HG02973 (cell line): ENCODE measurements at regions not wholly inside any gene's neighbourhood (a gene's known extent, or its start where the extent isn't known, plus 50 kb on each side); places are given as distances from the start of the nearest gene placed in this dataset.

Experiments
- ATAC-seq: cut with Tn5 transposase; IDR thresholded peaks from one replicate; pipeline ENCODE4 v1.9.1; 2021; ENCODE audit warnings: moderate library complexity; ENCODE audit not compliant: unreplicated experiment

DNA sequence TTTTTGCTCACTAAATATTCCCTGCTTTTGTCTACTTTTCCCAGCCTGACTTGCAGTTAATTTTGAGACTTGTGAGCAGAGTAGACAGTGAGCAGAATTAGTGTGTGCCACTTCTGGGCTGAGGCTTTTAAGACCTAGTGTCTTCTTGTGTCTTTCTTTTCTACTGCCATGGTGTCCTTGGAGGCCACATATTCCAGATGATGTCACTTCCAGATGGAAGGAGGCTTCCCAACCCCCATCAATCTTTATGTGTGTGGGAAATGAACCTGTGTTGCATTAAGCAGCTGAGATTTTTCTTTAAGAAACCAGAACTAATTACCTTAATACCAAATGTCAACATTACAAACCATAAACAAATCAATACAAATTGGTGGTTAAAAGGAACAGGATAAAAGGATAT is 774.7 kb upstream of the ROBO1 start:
- no peak for ATAC-seq

DNA sequence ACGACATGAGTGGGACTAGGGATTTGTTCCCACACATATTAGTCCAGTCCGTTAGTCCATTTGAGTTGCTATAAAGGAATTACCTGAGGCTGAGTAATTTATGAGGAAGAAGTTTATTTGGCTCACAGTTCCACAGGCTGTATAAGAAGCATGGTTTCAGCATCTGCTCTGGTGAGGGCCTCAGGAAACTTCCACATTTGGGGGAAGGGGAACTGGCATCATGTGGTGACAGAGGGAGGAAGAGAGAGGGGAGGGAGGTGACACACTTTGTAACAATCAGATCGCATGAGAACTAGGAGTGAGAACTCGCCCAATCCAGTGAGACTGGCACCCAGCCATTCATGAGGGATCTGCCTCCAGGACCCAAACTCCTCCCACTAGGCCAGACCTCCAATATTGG is 769.9 kb upstream of the ROBO1 start:
- no peak for ATAC-seq

DNA sequence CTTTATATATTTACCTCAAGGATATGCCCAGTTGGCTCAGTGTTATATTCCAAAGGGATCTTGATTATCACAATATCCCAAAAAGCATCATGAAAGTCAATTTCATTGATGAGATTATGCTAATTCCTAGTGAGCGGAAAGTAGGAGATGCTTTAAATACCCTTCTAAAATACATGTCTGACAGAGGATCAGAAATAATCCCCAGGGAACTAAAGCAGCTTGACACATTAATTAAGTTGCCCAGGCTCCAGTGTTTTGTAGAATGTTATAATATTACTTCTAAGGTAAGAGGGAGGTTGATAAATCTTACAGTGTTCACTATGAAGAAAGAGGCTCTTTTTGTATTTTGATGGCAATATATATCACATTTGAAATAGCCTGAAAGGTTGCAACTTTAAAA is 767.5 kb upstream of the ROBO1 start:
- no peak for ATAC-seq

DNA sequence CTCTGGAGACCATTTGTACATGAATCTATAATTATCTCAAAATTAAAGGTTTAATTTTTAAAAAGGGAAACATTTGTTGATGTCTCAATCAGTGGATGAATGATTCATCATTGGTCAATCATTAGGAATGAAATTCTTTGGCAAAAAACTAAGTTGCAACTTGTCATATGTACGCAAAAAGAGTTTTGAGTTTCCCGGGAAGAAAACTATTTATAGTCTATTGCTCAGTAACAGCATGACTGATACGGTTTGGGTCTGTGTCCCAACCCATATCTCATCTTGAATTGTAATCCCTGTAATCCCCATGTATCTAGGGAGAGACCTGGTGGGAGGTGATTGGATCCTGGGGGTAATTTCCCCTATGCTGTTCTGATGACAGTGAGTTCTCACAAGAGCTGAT is 765.8 kb upstream of the ROBO1 start:
- ATAC-seq, result no peak

DNA sequence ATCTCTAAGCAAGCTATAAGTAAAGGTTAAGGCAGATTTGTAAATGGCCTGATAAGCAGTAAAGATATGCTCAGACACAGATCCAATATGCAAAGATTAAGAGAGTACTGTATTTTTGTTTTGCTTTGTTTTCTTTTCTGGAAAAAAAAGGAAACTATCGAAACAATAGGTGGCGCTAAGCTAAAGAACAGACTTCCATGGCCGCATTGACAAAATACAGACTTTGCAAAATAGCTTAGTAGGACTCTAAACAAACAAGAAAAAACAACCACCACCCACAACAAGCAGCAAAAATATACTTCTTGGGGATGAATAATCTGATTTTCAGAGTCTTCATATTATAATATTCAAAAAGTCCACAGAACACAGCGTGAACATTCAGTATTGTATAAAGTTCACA is 758.4 kb upstream of the ROBO1 start:
- ATAC-seq, result no peak

DNA sequence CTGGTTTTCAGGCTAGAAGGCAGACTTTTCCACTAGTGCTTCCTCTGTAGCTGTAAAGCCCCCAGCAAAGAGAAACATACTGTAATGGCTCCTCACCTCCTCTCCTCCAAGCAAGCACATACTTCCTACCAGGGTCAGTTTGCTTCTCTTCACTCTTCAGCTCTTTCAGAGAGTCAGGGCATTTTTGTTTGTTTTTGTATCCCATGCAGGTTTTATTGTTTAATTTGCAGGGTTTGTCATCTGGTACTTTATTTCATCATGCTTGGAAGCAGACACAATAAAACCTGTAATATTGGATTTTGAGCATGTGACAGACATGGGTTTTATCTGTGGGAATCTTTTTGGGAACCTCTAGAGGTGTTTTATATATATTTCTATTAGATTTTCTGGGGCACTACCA is 753.3 kb upstream of the ROBO1 start:
- no peak for ATAC-seq

DNA sequence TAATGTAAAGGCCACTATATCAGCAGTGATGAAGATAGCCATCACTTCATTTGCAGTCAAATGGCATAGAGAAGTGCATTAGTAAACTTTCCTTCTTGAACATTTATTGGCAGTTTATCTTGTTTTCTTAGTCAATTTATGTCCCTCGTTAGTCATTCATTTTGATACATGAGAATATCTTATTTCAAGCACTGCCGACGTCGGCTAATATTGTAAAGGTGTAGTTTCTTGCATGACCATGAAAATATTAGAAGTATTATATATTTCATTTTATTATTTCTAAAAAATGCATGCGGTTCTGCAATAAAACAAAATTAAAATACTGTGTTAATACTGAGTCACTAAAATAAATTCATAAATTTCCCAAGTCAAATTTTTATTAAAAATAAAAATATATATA is 751.6 kb upstream of the ROBO1 start:
- ATAC-seq, result no peak

DNA sequence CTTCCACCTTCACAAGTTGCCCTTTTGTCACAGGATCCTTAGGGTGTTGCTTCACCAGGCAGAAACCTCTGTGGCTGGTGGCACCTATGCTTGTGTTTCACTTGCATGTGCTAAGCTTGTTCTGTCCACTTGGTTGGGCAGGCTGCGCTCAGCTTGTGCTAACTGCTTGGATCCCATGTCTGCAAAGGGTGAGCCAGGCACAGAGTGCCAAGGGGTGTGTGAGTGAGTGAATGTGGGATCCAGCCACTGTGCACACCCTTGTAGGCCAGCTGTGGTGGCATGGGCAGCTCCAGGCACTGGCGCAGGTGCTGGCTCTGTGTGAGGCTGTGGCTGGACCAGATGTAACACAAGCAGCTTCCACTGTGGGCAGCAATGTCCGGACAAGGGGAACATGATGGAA is 728.7 kb upstream of the ROBO1 start:
- ATAC-seq, result no peak

DNA sequence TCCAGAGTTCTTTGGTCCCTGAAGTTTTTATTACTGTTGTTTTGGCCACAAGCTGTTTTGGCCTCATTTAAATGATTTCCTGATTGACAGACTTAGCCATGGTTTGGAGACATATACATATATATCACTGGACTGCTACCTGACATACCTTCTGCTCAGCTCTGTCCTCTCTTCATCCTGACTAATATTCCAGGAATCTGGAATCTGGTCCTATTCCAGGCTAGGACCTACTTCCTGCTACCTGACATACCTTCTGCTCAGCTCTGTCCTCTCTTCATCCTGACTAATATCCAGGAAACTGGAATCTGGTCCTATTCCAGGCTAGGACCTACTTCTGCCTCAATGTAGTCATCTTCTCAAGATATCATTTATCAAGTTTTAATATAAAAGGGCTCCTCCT is 724.4 kb upstream of the ROBO1 start:
- ATAC-seq, result no peak

DNA sequence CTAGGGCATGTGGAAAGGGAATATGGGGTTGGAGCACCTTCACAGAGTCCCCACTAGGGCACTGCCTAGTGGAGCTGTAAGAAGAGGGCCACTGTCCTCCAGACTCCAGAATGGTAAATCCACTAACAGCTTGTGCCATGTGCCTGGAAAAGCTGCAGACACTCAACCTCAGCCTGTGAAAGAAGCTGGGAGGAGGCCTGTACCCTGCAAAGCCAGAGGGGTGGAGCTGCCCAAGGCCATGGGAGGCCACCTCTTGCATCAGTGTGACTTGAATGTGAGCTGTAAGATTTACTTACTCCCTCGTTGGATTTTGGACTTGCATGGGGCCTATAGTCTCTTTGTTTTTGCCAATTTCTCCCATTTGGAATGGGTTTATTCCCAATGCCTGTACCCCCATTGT is 705.2 kb upstream of the ROBO1 start:
- no peak for ATAC-seq

DNA sequence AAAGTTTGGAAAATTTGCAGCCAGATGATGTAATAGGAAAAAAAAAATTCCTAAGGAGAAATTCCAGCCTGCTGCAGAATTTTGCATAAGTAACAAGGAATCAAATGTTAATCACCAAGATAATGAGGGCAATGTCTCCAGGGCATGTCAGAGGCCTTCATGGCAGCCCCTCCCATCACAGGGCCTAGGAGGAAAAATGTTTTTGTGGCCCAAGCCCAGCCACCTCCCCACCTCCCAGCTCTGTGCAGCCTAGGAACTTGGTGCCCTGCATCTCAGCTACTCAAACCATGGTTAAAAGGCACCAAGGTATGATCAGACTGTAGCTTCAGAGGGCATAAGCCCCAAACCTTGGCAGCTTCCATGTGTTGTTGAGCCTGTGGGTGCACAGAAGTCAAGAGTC is 704.7 kb upstream of the ROBO1 start:
- ATAC-seq, result no peak

DNA sequence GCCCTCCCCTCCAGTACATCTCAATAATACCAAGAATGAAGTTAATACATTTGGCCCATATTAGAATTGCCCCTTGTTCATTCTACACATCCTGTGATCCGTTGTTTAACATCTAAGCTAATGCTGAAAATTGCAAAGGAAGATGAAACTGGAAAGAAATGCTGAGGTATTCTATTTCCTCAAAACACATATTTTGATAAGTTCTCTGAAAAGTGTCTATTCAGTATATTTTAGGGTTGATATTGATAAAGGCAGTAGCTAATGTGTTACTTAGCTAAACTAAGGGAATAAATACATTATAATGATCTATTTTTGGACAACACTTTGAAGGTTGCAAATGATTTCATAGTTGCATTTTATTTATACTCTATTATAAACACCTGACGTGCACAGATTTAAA is 702.6 kb upstream of the ROBO1 start:
- no peak for ATAC-seq

DNA sequence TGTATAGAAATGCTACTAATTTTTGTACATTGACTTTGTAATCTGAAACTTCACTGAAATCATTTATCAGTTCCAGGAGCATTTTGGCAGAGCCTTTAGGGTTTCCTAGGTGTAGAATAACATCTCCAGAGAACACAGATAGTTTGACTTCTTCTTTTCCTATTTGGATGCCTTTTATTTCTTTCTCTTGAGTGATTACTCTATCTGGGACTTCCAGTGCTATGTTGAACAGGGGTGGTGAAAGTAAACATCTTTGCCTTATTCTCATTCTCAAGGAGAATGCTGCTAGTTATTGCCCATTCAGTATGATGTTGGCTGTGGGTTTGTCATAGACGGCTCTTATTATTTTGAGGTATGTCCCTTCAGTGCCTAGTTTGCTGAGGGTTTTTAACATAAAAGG is 697.9 kb upstream of the ROBO1 start:
- ATAC-seq, result no peak

DNA sequence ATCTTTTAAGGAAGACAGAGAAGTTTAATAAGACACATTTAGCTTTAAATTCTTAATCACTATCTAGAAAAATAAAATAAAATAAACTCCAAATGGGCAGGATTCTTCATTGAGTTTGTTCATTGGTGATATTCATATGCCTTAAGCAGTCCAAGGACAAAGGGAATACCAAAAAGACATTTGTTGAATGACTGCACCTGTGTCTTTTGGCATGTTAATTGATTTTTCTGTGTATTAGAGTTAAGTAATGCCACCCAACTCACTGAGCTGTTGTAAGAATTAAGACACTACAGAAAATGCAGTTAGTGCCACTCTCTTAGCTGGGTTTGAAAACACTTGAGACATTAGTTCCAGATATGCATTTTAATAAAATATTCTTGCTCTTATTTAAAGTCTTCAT is 683.6 kb upstream of the ROBO1 start:
- no peak for ATAC-seq

DNA sequence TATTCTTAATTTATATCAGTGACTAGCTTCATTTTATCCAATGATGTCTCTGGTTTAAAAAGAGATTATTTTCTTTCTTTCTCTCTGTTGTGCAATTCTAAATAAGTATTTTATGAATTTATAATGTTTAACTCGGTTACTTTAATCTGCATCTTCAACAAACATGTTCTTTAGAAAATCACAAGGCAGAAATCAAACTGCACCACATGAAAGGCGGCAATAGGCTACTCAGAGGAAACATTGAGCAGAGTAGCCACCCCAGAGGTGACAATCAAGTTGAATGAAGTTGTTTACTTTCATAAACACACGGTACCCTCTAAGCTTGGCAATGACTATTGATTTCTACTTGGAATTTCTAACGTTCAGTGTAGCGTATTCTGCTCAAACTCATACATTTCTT is 677.8 kb upstream of the ROBO1 start:
- no peak for ATAC-seq

DNA sequence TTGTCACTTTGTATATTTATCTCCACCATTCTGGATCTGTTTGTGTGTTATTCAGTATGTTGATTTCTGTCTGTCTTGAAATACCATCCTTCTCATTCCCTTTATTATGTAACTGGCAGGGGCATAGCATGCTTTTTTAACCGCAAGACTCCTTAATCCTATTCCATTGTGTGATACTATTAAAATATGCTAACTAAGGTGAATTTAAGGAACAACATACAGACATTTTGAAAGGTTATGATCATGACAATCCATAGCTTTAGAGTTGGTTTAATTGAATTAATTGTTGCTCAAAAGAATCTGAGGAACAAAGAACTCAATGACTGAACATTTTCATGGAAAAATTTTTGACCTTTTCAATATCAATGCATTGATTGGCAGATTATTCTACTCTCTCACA is 677.3 kb upstream of the ROBO1 start:
- ATAC-seq, result no peak

DNA sequence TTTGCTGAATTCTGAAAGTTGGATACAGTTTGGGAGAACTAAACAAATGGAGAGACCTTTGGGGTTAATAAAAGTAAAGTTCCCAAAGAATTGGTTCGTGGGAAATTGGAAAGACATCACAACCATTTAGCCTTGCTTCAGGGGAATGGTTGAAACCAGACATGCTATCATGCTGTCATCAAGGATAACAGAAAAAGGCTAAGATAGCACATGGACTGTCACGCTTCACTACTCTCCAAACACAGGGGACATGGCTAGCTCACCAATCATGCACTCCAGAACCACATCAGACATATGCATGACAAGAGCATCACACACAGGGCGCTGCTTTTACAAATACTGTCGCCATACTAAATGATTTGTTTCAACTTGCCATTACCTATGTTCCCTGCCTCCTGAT is 671.7 kb upstream of the ROBO1 start:
- no peak for ATAC-seq

DNA sequence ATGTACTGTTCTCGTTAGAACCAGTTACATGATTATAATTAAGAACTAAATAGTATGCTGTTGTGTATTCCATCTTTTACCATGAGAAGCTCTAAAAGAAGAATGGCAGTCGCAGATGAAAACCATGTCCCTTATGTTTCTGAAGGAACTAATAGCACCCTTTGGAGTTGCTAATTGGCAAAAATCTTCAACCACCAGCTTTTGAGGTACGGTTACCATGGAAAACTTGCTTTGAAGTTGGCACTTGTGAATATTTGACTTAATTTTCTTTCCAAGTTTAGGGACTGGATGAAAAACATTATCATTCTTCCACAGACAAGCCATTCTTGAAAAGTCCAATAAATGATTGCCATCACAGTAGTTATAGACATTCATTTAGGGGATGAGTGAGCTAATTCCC is 666.6 kb upstream of the ROBO1 start:
- ATAC-seq, result no peak

DNA sequence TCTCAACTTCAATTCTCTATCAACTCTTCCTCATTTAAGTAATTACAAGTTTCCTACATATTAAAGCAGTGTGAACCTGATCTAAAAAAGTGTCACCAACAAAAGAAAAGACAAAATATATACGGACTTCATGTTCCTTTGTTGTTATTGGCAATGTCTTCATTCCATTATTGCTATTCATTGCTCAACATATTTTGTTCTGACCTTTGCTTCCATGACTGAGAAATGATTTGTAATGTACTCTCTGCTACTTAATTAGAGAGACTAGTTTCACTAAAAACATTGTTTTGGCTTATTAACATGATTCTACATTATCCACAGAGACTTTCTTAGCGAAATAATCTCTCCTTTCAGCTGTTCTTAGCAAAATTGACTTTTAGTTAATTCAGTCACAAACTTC is 657.2 kb upstream of the ROBO1 start:
- no peak for ATAC-seq

DNA sequence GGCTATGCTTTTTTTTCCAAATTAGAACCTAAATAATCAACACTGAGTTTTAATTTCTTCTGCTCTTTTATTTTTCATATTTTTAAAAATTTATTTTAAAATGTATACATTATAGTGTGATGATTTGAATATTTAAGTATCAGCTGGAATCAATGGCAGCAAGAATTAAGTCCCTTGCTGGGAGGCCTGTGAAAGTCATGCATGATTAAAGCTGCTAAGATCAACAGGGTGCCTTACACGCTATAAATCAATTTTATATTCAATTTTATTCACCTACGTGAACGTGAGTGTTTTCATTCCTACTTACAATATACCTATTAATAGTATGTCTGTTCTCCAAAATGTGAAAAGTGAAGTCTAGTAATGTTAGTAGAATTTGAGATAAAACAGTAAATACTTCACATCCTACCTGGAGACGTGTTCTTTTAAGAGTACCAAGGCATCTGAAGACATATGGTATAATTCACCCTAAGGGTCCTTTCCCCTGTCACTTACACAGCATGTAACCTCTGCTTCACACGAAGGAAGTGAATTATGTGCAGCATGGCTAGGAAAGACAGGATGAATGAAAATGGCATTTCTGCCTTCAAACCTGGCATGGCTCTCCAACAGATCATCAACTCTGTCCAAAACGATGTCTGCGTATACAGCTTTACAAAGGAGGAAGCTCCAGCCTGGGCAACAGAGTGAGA is 640.4 kb upstream of the ROBO1 start:
- ATAC-seq, result no peak

DNA sequence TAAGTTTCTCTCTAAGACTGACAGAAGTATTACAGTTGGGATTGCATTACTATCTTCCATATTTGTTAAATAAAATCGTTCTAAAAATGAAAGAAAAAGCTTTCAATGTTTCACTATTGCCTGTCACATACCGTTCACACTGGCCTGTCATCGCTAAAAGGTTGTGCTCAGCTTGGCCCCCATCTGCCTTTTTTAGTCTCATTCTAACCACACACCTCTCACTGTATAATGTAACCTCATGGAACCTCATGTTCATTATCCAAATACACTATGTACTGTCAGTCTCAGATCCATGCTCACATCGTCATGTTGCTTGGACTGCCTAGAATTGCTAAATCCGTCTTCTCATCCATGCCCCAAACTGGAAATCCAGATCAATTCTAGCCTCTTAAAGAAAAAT is 637.8 kb upstream of the ROBO1 start:
- ATAC-seq, result no peak

DNA sequence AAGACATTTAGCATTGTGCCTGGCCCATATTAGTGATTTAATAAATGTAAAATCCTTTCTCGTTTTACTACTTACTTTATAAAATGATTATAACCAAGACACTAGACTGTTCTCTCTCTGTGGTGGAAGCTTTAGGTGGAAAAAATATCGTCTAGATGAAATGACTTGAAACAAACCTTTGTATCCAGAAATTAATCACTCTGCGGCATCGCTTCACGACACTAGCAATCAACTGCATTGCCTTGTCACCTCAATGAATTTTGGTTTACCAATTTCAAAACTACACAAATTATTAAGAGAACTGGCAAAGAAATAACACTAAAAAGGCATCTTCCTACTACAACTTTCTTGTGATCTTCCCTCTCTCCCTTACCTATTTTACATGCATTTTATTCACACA is 627.2 kb upstream of the ROBO1 start:
- ATAC-seq, result no peak

DNA sequence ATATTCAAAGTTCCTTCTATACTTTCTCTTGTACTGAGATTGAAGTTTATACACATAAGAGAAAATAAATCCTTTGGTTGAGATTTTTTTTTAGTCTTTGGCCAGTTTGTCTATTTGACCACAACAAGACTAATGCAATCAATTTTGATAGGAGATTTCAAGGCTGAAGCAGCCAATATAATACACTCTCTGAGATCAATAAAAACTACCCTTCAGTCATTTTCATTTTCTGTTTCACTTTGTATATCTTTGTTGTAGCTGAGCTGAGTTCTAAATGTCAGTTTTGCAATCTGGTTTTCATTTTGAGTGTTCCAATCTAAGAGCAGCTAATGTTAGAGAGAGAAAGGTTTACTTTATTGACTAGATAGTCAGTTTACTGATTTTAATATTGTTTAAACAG is 623.8 kb upstream of the ROBO1 start:
- ATAC-seq, result no peak

DNA sequence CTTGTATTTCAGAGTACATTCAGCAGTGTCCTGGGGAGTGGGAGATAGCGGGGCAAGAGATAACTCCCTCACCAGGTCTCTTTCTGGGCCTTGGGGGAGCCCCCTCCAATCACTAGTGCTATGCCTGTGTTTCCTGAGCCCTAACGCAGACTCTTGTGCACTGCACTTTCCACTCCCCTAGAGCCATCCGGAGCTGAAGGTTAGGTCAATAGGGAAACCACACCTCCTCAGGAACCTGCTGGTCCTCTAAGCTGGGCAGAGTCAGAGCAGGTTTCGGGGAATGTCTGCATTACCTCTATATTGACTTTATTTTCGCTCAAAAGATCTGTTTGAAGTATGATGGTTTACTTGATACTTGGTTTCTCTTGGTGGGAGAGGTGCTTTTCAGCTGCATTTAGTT is 617.0 kb upstream of the ROBO1 start:
- ATAC-seq, result no peak
